ENCODE measurements at regions not wholly inside any gene's neighbourhood (a gene's known extent, or its start where the extent isn't known, plus 50 kb on each side); places are given as distances from the start of the nearest gene placed in this dataset.

DNA sequence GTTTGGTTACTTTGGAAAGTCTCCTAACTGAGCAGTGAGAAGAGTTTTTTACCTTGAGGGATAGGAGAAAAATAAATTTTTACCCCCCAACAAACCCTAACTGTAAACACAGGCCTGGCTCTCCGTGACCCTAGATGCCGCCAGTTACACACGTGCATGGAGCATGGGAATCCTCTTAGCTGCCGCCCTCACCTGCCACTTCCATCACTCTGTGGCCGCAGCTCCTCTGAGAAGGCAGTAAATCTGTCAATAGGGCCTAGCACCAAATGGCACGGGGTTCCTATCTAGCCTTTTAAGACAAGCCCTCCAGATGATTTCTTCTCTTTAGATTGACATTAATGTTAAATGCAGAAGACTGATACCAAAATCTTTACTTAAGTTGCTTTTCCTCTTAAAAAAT is 330.3 kb upstream of the FAM241A start:
- no peak for DNase-seq

DNA sequence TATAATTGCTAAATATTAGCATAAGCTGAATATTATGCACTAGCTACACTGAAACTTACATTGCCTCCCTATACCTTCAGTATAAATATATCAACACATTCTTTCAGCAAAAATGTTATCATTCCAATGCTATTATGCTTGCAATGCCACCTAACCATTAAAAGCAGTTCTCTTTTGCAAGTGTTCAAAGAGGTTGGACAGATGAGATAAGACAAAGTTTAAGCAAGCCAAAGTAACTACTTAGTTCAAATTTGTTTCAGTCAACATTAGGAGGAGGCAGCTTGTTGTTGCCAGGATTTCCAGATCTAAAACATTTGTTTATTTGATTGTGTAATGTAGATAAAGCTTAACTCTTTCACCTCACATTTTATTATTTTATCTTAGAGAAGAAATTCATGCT is 323.9 kb upstream of the FAM241A start:
- no peak for DNase-seq

DNA sequence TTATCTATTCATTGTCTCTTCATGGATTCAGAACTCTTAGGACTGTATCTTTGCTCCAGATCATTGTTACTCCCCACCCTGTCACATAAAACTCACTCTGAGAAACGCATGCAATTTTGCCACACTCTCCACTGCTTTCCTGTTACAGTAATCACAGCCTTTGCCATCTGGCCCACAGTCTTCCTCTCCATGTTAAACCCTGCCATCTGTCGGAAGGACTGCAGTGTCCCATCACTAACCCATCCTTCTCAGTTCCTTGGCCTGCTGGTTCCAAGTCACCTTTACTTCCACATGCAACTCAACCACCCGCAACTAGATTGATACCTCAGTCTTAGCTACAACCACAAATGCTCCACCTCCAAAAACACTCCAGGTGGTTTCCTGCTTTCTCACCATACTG is 308.7 kb upstream of the FAM241A start:
- no peak for DNase-seq

DNA sequence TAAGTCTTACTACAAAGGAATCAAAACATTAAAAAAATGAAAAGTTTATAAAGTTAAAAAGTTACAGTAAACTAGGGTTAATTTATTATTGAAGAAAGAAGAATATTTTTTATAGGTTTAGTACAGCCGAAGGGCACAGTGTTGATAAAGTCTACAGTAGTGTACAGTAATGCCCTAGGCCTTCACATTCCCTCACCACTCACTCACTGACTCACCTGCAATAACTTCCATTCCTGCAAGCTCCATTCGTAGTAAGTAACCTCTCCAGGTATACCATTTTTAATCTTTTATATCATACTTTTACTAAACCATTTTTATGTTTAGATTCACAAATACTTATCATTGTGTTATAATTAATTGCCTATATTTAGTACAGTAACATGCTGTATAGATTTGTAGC is 307.5 kb upstream of the FAM241A start:
- DNase-seq = no peak

DNA sequence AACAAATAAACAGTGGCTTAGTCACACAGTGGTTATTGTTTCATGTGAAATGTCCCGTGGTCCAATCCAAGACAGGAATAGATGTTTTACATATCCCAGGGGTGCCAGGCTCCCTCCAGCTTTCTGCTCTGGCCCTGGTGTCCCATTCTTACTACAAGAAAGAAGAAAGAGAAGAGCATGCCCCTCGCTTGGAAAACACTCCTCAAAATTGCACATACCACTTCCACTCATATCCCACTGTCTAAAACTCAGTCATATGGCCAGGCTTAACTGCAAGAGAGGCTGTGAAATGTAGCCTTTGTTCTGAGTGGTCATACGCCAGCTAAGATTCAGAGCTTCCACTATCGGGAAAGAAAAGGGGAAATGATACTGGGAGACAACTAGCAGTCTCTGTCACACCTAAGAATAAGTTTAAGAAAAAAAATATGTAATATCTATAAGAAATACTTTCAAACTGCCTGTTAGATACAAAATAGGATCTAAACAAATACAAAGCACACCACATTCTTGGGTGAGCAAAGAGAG is 306.8 kb upstream of the FAM241A start:
- no peak for DNase-seq

DNA sequence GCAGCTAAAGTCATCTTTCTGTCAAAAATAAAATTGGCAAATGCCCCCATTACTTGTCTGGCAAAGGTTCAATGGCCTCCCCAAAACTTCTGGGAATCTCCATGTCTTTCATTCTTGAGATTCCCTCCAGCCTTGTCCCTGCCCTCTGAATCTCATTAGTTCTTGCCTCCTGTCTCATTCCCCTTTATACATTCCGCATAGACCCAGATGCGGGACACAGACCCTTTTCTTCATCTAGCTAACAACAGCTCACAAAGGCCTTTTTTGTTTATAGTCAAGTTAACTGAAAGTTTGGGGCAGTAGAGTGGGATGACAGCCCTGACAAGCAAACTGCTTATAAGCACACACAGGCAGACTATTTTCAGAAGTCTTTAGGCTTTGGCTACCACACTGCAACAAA is 306.1 kb upstream of the FAM241A start:
- no peak for DNase-seq

DNA sequence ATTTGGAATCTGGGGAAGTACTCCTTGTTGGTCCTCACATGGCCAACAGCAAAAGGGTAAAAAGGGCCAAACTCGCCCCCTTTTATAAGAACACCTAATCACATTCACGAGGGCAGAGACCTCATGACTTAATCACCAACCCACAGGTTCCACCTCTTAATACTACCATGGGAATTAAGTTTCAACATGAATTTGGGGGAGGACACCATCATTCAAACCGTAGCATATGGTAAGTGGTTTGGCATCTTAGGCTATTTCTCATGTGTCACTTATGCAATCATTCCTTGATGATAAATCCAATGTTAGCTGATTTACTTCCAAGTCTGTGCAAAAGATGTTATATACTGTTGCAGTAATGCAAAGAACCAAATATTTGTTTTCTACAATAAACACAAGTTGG is 302.9 kb upstream of the FAM241A start:
- DNase-seq = no peak

DNA sequence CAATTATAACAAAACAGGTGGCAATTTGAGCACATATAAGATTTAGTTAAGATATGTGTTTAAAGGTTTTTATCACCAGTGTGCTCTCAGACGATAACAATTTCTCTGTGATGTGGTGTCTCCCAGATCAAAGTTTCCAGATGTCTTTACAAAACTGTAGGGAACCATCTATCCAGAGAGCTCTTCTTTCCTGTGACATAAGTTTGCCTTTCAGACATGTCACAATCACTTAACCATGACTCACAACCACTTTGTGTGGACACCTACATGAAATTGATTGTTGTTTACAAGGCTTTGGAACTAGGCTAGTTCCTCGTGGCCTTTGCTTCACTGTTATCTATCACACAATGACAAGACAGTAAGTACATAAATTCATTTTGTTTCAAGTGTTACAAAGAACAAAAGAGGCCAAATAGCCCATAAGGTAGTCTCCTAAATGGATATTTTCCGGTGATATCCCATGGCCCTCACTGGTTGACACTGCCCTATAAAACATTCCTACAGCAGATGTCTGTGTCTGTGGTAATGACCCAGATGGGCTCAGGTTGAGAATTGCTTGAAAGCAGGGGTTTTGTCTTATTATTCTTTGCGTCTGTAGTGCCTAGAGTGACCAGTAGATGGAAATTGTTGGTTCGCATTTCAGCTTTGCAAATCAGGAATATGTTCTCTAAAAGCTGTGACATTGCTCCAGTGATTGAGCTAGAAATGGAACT is 297.8 kb upstream of the FAM241A start:
- no peak for DNase-seq

DNA sequence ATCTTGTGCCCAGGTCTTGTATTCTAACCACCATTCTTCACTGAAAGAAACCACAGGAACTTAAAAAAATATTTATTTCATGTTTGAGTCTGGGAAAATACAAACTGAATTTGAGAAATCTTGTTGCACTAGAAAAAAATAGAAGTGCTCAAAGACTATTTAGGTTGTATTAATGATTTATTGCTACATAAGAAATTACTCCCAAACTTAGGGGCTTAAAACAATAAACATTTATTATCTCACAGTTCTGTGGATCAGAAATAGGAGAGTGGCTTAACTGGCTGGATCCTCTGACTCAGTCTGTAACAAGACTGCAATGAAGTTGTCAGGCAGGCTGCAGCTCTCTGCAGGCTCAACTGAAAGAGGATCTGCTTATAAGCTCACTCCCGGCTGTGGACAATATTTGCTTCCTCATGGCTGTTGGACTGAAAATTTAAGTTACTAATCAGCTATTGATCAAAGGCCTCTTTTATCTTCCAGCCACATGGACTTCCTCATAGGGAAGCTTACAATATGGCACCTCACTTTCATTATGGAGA is 295.4 kb upstream of the FAM241A start:
- DNase-seq = no peak

DNA sequence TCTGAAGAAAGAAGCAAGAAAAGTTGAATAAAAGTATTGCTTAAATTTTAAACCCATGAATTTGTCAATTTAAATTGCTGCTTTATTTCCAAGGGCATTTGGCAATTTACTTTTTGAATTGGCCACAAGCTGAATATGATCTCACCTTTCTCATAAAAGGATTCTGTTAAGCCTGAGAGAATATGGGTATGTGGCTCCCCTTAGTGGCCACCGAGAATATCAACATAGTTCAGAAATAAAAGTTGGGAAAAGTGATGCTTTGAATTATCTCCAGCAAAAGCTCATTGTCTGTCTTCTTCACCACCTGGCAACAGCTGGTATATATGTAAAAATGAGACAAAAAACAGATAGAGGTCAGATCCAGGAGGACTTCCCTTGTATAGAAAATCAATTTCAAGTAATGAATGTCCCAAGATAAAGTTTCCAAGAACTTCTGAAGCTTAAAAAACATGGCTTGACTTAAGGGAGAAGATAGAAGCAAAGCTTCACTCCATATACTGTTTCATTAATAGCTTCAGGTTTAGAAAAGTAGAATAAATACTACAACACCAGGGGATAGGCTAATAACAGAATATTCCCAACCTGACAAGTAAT is 290.7 kb upstream of the FAM241A start:
- peak; percentile 0 to 8 for DNase-seq

DNA sequence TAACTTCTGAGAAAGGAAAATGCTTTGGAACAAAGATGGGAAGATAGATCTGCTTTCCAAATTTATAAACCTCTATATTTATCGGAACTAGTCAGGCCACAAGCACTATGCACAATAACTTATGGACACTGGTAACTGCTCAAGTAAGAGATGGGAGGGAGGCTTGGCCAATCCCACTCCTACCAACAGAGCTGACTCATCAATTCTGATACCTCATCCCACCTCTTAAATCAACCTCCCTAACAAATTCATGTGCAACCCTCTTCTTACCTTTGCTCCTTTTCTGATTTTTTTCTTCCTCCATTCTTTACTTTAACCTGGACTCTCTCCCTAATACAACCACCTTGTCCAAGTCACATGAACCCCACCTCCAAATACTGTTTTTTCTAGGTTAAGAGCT is 289.9 kb upstream of the FAM241A start:
- no peak for DNase-seq

DNA sequence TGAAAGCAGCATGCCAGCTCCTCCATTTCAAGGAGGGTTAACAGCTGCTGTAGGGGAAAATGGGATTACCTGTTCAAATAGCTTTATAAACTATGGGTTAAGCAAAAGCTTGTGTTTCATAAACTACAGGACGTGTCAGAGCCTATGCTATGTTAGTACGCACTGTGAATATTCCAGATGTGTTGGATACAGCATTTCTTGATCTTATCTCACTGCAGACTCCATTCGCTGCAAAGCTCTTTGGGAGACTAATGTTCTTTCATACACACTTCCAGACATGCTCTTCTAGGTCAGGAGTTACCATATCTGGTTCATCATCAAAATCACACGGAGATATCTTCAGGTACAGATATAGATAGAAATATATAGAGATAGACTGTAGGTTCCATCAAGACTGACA is 281.2 kb upstream of the FAM241A start:
- DNase-seq = no peak

DNA sequence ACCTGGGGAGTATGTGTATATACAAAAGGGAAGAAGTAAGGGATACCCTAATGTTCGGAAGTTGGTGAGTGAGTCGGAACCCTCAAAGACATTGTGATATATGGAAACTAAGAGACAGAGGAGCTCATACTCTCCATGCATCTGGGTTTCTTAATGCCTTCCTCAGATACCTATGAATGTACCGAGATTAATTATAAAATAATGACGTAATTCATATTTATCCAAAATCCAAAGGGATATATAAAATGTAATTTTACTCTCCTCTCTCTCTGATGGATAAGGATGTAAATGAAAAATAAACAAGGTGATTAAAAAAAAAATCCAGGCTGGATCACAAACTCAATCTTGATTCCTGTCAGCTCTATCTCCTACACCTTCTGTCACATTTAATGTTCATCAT is 275.9 kb upstream of the FAM241A start:
- no peak for DNase-seq

DNA sequence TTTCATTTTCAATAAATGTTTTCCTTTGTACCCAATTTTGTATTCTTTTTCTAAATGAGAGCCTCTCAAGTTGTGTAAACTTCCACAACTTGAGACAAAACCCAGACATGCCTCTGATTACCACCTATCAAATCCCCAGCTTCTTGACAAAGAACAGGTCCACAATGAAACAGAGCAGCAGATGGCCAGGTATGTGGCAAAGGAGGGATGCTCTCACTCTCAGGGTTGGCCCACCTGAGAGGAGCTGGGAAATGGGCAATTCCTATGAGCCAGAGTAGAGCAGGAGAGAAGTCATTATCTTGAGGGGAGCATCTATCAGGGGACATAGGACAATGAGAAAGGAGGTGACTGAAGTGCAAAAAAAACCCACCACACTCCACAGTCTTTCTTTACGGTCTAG is 273.5 kb upstream of the FAM241A start:
- DNase-seq = no peak

DNA sequence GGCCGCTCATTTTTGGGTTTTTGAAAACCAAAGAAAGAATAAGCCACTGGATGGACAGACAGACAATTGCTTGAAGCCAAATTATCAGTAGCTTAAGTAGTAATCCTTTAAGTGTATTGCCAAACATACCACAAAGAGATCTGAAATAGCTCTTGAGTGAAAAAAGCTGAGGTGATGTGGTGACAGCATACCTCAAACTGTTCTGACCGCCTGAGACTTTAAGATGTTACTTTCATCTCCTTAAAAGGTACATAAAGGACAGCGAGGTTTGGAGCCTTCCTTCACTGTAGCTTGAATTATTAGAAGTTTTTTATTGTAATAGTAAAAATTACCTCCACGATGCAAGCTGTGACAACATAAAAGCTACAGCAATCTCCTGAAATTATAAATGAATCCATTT is 271.5 kb upstream of the FAM241A start:
- no peak for DNase-seq

DNA sequence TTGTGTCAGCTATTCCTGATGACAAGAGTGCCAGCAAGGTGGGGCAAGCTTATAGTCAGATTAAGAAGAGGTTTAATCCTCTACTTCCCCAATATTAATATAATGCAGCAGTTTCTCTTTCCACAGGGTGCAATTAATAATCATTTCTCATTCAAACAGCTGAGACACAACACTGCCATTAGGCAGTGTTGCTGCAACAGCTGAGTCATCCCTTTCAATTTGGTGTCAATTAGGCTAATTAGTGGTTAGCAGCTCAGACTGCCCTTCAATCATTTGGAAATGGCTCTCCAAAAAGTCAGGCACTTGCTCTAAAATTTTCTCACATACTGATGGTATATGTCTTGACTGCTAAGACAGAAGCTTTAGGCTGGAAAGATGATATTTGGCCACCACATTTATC is 265.7 kb upstream of the FAM241A start:
- no peak for DNase-seq

DNA sequence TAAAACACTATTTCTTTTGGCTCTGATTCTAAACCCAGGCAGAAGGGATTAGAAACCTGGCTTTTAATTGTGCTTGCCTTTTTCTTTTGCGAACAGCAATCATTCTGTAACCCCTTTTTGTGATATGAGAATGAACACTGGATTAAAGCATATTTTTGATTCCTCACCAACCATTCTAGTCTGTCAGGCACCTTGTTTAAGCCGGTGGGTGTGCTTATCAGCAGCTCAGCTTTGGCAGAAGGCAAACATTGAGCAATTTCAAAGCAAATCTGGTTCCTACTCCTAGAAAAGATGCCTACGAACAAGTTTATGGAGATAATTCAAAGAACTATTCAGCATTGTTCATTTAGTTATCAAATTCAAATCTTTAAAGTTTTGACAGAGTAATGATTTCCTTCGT is 265.1 kb upstream of the FAM241A start:
- DNase-seq = no peak

DNA sequence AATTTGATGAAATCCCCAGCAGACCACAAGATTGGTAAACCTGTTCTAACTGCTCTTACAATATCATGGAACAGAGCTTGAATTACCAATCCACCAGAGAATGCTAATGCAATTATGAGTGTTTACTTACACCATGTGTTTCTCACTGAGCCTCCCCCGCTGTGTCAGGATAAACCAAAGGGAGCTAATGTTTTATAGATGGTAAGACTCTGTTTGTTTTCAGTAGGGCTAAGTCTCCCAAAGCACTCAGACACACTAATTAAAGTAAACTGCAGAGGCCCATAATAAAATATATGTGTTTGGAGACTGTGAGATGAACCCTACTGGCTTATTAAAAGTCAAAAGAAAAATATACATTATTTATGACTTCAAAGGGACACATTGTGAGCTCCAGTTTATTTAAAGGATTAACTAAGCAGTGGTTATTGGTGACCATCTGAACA is 261.7 kb upstream of the FAM241A start:
- no peak for DNase-seq

DNA sequence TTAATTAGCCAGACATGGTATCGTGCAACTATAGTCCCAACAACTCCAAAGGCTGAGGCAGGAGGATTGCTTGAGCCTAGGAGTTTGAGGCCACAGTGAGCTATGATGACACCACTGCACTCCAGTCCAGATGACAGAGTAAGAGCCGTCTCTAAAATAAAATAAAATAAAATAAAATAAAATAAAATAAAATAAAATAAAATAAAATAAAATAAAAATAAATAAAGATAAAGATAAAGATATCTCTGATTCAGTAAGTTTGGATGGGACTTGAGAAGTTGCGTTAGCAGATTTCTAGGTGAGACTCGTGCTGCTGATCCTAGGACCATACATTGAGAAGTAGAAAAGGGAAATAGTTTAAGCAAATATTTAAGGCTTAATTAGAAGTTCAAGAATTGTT is 254.8 kb upstream of the FAM241A start:
- DNase-seq = no peak

DNA sequence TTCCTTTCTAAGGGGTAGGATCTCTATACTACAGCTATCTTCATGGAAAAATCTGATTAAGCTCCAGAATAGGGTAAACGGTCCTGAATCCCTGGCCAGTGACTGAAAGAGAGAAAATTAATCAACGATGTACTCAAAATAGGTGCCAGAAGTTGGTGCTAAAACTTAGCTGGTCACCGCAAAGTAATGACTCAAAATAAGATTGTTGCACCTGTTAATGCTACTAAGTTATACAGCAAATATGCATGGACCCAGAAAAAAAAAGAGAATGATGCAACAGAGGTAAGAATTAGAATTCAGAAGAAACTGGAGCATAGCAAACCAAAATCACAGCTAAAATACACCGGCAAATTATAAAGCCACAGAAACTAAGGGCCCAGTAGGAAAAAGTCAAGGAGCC is 239.7 kb upstream of the FAM241A start:
- no peak for DNase-seq

DNA sequence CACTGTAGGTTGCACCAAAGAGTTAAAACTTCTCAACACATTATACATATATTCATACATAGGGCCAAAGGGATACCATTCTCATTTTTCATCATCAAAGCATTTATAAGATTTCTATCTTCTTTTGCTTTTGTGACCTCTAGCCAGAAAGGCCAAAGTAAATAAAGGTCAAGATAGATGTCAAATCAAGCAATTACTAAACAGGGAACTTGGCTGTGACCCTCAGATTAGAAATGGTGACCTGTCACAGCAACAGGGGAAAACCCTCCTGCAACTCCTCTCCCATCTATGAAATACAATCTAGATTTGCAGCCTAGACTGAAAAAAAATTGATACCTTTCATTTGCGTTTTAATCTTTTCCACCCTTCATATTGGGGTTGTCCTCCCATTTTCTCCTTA is 225.6 kb upstream of the FAM241A start:
- no peak for DNase-seq

DNA sequence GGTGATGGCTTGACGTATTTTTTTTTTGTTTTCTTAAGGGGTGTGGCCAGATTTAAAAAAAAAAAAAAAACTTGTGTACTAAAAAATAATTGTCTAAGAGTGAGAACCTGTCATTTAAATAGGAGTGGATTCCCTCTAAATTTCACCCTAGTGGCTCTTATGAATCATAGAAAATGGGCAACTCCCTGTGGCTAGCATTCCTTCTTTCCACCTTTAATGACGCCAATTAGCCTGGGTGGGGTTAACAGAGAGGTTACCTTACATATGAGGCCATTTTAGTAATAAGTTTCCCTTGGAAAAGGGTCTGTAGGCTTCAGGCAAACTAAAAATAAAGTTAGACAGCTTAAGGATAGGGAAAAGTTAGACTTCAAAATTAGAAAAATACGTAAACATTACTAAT is 223.5 kb upstream of the FAM241A start:
- DNase-seq = no peak

DNA sequence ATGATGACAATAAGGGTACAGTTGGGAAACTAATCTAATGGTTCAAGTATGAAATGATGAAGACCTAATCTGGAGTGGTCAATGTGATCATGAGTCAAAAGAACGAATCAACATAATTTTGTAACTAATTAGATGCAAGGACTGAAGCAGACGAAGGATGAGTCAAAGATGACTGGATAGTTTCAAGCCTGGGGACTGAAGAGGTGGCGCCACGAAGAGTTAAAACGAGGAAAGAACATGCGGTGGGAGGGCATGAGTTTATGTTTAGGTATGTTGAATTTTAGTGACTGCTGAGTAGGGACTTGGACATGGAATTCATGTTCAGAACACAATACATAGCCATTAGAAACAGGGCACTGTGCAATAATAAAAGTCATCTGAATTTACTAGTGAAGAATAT is 221.5 kb upstream of the FAM241A start:
- DNase-seq = no peak

DNA sequence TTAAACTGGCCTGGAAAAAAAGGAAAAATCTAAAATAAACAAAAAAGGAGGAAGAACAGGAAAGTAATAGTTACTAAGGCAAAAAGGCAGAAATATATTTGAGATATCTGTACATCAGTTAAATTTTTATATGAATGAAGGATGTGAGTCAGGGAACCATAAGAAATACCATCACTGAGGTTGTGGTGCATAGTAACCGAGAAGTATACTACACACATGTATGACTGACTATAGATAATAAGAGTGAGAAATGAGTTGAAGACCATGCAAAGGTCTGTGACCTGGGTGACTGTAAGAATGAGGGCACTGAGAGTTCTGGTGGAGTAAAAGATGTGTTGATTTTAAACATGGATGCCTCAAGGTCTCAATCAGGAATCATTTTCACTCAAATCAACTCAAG is 220.6 kb upstream of the FAM241A start:
- DNase-seq = no peak

DNA sequence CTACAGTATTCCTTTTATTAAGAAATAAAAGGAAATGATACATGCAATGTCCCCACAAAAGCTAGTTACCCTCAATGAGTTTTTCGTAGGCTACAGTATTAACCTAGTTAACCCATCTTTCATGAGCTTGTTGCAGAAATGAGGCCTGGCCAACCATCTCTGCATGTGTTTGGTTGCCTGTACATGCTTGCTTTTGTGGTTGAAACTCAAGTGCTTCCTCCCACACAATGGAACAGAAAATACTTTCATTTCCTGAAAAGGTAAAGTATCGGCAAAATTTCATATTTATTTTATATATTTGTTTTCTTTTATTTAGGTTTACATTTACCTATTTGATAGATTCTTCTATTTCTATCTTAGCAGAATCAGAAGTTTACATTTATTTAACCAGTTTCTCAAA is 214.6 kb upstream of the FAM241A start:
- DNase-seq = peak; percentile 21

Data from inflammatory macrophage treated with lipopolysaccharide for 1 hour (primary cell).